A549 (cell line): ENCODE measurements at regions not wholly inside any gene's neighbourhood (a gene's known extent, or its start where the extent isn't known, plus 50 kb on each side); places are given as distances from the start of the nearest gene placed in this dataset.

Experiments used
- ATAC-seq, 2 experiments: fragments of 200-7000 bp in 1 of 2; fragments of >200 bp in 1 of 2; cut with Nextera tagmentation in 1 of 2; cut with Tn5 transposase in 1 of 2; 3 replicates each; pipeline versions ENCODE4 v1.8.0 to v1.9.1; 2018 to 2020; ENCODE audit warnings: mild to moderate bottlenecking in 1 of 2, moderate library complexity in 1 of 2
- CTCF ChIA-PET: fragments of 300-600 bp; sonication (Branson Sonifier 250); formaldehyde crosslinking; extraction: SDS; loops from one replicate; lab custom pipeline; 2021; ENCODE audit warnings: antibody characterized with exemption, inconsistent platforms; lab: Yijun Ruan, JAX
- POLR2A ChIA-PET: fragments of 350-600 bp; formaldehyde crosslinking; extraction: SDS; loops from one replicate; lab custom pipeline; 2021; ENCODE audit warnings: antibody characterized with exemption, inconsistent platforms; lab: Yijun Ruan, JAX
- DNase-seq, 2 experiments: peaks; one replicate each; pipeline versions ENCODE4 v3.0.0 to v3.0.0-alpha.2; 2011 to 2016; ENCODE audit warnings: low read depth in 1 of 2, low spot score in 1 of 2
- FAIRE-seq: peaks from 2 replicates; lab custom pipeline; 2011; peaks lifted over from hg19 to GRCh38; lab: Jason Lieb, UNC
- H3K27ac ChIP-seq, 2 experiments: fragments of >200 bp; sonication (Bioruptor Twin); formaldehyde crosslinking; 3 replicates each; pipeline ENCODE4 v1.5.1; 2016 to 2017
- H3K4me1 ChIP-seq: fragments of >200 bp; sonication (Bioruptor Twin); formaldehyde crosslinking; 3 replicates; pipeline ENCODE4 v1.6.1; 2016
- H3K4me2 ChIP-seq: fragments of >200 bp; sonication (Bioruptor Twin); formaldehyde crosslinking; 3 replicates; pipeline ENCODE4 v1.6.1; 2016
- H3K4me3 ChIP-seq: fragments of >200 bp; sonication (Bioruptor Twin); formaldehyde crosslinking; 3 replicates; pipeline ENCODE4 v1.5.1; 2016
- H3K9me3 ChIP-seq: fragments of >200 bp; sonication (Bioruptor Twin); formaldehyde crosslinking; 3 replicates; pipeline ENCODE4 v1.6.1; 2016
- BHLHE40 ChIP-seq: IDR thresholded peaks from 2 replicates; pipeline ENCODE4 v1.6.1; 2012; ENCODE audit warnings: low read depth, low read length, inconsistent platforms
- CEBPB ChIP-seq, 2 experiments: fragments of >200 bp in 1 of 2; sonication (Bioruptor Twin) in 1 of 2; formaldehyde crosslinking in 1 of 2; IDR thresholded peaks; 2 replicates each; pipeline ENCODE4 v1.6.1; 2012 to 2016
- CHD2 ChIP-seq: fragments of 150-350 bp; IDR thresholded peaks from 2 replicates; pipeline ENCODE4 v1.6.1; 2014; ENCODE audit warnings: low read length; ENCODE audit not compliant: partially characterized antibody
- CHD4 ChIP-seq: fragments of 200-600 bp; sonication (generic); IDR thresholded peaks from 2 replicates; pipeline ENCODE4 v1.6.1; 2016; ENCODE audit warnings: antibody characterized with exemption, mild to moderate bottlenecking, borderline replicate concordance
- EHF ChIP-seq: fragments of 250-450 bp; sonication (Bioruptor Pico); IDR thresholded peaks from 2 replicates; pipeline ENCODE4 v1.5.0; 2020; ENCODE audit warnings: mild to moderate bottlenecking
- FOSB ChIP-seq: fragments of 250-450 bp; sonication (Bioruptor Pico); IDR thresholded peaks from 2 replicates; pipeline ENCODE4 v1.5.0; 2020; ENCODE audit warnings: mild to moderate bottlenecking, moderate library complexity
- HEYL ChIP-seq: fragments of 250-450 bp; sonication (Bioruptor Pico); IDR thresholded peaks from 2 replicates; pipeline ENCODE4 v1.8.0; 2021; ENCODE audit warnings: mild to moderate bottlenecking, moderate library complexity
- JUNB ChIP-seq: fragments of >200 bp; sonication (Bioruptor Twin); formaldehyde crosslinking; IDR thresholded peaks from 2 replicates; pipeline ENCODE4 v1.6.1; 2016
- KDM1A ChIP-seq: fragments of 200-600 bp; sonication (generic); IDR thresholded peaks from 2 replicates; pipeline ENCODE4 v1.6.1; 2016; ENCODE audit warnings: low read depth, mild to moderate bottlenecking
- KDM5A ChIP-seq: fragments of 200-600 bp; sonication (generic); IDR thresholded peaks from 2 replicates; pipeline ENCODE4 v1.6.1; 2016; ENCODE audit warnings: antibody characterized with exemption, mild to moderate bottlenecking
- MYC ChIP-seq: IDR thresholded peaks from 2 replicates; pipeline ENCODE4 v1.6.1; 2012; ENCODE audit warnings: mild to moderate bottlenecking, inconsistent platforms, low read length, improper control_type of control experiment, borderline replicate concordance
- NPAS2 ChIP-seq: fragments of 250-450 bp; sonication (Bioruptor Pico); IDR thresholded peaks from 2 replicates; pipeline ENCODE4 v1.8.0; 2022; ENCODE audit warnings: mild to moderate bottlenecking, moderate library complexity, borderline replicate concordance
- NR3C1 ChIP-seq: fragments of >200 bp; sonication (Bioruptor Twin); formaldehyde crosslinking; IDR thresholded peaks from 3 replicates; pipeline ENCODE4 v1.6.1; 2017
- POLR2A ChIP-seq: IDR thresholded peaks from 2 replicates; pipeline ENCODE4 v1.6.1; 2012; ENCODE audit warnings: mild to moderate bottlenecking, low read length
- RARB ChIP-seq: fragments of 250-450 bp; sonication (Bioruptor Pico); IDR thresholded peaks from 2 replicates; pipeline ENCODE4 v1.8.0; 2021; ENCODE audit warnings: mild to moderate bottlenecking, moderate library complexity
- RFX5 ChIP-seq: fragments of 450-650 bp; IDR thresholded peaks from 2 replicates; pipeline ENCODE4 v1.7.1; 2014; ENCODE audit warnings: antibody characterized with exemption, mild to moderate bottlenecking, moderate library complexity
- SREBF2 ChIP-seq: fragments of 450-650 bp; IDR thresholded peaks from 2 replicates; pipeline ENCODE4 v1.6.1; 2014; ENCODE audit warnings: mild to moderate bottlenecking, moderate library complexity
- ZNF302 ChIP-seq: fragments of 250-450 bp; sonication (Bioruptor Pico); IDR thresholded peaks from 2 replicates; pipeline ENCODE4 v1.9.0; 2021; ENCODE audit warnings: inconsistent platforms, mild to moderate bottlenecking, moderate library complexity
- WGBS: methylation state at CpG from one replicate; pipeline ENCODE4 v1.1.6; 2017; ENCODE audit errors: missing lambda C conversion rate; 5-methylcytosine and 5-hydroxymethylcytosine counted together
- TF ChIP-seq, protein P1 (sequence below): fragments of >200 bp; sonication (Bioruptor Twin); formaldehyde crosslinking; IDR thresholded peaks from 2 replicates; pipeline ENCODE4 v1.6.1; 2016
- TF ChIP-seq, protein P2 (sequence below): IDR thresholded peaks from 2 replicates; pipeline ENCODE4 v1.6.1; 2012
- TF ChIP-seq, protein P3 (sequence below): fragments of >200 bp; sonication (Bioruptor Twin); formaldehyde crosslinking; IDR thresholded peaks from 3 replicates; pipeline ENCODE4 v1.6.1; 2016
- TF ChIP-seq, protein P4 (sequence below): fragments of 250-450 bp; sonication (Bioruptor Pico); IDR thresholded peaks from 2 replicates; pipeline ENCODE4 v1.5.0; 2021; ENCODE audit warnings: mild to moderate bottlenecking, moderate library complexity, borderline replicate concordance

DNA sequence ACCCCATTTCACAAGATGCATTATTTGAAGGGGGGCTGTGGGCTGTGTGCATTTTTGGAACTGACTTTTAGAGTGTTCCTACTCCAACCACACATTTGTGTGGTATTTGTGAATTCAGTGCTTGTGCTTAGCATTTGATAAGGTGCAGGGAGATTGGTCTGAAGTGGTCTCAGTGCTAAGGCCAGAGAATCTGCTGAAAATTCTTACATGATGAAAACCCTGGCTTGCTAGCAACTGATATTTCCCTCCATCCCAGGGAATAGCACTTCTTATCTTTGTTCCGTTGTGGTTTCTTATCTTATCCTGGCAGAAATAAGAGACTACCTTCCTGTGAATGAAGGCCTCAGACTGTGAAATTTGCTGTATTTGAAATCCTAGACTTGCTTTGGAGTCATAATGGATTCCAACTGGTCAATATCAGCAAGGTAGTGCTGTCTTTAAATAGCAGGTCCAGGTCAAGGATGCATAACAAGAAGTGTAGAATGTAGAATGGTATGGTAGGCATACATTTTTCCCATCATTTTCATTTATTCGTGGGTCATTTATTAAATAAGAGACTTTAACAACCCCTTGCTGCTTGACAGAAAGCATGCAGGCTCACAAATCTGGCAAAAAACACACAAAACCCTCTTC is 986.9 kb downstream of the REEP3 start:
- POLR2A ChIA-PET = no interaction called here
- DNase-seq (no peak), ATAC-seq (no peak), FAIRE-seq (no peak)
- Histone ChIP-seq H3K27ac (no peak overlapping the region), H3K4me3 (no peak overlapping the region)
- TF ChIP-seq CHD4 = no peak
- TF ChIP-seq, protein P1, sequence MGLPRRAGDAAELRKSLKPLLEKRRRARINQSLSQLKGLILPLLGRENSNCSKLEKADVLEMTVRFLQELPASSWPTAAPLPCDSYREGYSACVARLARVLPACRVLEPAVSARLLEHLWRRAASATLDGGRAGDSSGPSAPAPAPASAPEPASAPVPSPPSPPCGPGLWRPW = no peak
- TF ChIP-seq POLR2A = no peak
- no peak for TF ChIP-seq MYC
- TF ChIP-seq KDM1A = no peak
- TF ChIP-seq RFX5 = no peak
- TF ChIP-seq NPAS2 (CRISPR knock-in tag) = no peak
- no peak for TF ChIP-seq EHF (CRISPR knock-in tag)
- no peak for TF ChIP-seq FOSB (CRISPR knock-in tag)
- TF ChIP-seq, protein P2, sequence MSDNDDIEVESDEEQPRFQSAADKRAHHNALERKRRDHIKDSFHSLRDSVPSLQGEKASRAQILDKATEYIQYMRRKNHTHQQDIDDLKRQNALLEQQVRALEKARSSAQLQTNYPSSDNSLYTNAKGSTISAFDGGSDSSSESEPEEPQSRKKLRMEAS = no peak
- TF ChIP-seq SREBF2 = no peak
- TF ChIP-seq CEBPB (IDR thresholded peaks at IDR 0.05) = no peak
- no peak for TF ChIP-seq KDM5A
- no peak for TF ChIP-seq BHLHE40
- TF ChIP-seq, protein P3, sequence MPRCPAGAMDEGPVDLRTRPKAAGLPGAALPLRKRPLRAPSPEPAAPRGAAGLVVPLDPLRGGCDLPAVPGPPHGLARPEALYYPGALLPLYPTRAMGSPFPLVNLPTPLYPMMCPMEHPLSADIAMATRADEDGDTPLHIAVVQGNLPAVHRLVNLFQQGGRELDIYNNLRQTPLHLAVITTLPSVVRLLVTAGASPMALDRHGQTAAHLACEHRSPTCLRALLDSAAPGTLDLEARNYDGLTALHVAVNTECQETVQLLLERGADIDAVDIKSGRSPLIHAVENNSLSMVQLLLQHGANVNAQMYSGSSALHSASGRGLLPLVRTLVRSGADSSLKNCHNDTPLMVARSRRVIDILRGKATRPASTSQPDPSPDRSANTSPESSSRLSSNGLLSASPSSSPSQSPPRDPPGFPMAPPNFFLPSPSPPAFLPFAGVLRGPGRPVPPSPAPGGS = no peak
- TF ChIP-seq, all 56 proteins: peak for 0
- H3K4me2 ChIP-seq = no peak overlapping the region
- CTCF ChIA-PET = no interaction called here
- H3K4me1 ChIP-seq = no peaks in the 10 kb centered on the region
- WGBS = 24% methylated on average over 2 of the region's 2 CpGs
- H3K9me3 ChIP-seq = no peaks in the 10 kb centered on the region

DNA sequence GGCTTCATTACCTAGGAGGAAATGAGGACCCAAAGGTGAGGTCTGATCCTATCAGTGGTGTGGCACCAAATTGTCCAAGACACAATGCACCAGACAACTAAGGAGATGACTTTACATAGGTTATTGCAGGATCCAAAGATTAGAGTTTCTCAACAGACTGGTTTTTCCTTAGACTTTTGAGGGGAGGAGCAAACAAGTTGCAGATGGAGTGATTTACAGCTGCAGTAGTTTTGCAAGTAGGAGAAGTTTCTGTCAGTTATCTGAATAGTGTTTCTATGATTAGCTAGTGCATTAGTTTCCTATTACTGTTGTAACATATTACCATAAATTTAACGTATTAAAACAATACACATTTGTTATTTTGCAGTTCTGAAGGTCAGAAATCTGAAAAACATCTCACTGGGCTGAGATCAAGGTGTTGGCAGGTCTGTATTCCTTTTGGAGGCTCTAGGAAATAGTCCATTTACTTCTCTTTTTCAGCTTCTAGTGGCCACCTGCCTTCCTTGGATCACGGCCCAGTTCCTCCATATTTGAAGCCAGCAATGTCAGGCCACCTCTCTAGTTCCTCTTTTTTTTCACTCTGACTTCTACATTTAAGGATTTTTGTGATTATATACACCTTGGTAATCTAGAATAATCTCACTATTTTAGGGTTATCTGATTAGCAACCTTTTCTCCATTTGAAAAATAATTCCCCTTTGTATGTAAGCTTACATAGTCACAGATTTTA is 994.9 kb downstream of the REEP3 start:
- DNase-seq (no peak), FAIRE-seq (no peak), ATAC-seq (no peak)
- no peak for TF ChIP-seq ZNF302 (CRISPR knock-in tag)
- no peak for TF ChIP-seq FOSB (CRISPR knock-in tag)
- no peak for TF ChIP-seq RARB (CRISPR knock-in tag)
- no peak for TF ChIP-seq POLR2A
- TF ChIP-seq BHLHE40 = no peak
- TF ChIP-seq NR3C1 = no peak
- TF ChIP-seq CHD2 = no peak
- no peak for TF ChIP-seq HEYL (CRISPR knock-in tag)
- TF ChIP-seq, protein P3 = no peak
- no peak for TF ChIP-seq JUNB
- TF ChIP-seq, protein P4, sequence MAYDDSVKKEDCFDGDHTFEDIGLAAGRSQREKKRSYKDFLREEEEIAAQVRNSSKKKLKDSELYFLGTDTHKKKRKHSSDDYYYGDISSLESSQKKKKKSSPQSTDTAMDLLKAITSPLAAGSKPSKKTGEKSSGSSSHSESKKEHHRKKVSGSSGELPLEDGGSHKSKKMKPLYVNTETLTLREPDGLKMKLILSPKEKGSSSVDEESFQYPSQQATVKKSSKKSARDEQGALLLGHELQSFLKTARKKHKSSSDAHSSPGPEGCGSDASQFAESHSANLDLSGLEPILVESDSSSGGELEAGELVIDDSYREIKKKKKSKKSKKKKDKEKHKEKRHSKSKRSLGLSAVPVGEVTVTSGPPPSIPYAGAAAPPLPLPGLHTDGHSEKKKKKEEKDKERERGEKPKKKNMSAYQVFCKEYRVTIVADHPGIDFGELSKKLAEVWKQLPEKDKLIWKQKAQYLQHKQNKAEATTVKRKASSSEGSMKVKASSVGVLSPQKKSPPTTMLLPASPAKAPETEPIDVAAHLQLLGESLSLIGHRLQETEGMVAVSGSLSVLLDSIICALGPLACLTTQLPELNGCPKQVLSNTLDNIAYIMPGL = no peak
- no peak overlapping the region for H3K4me2 ChIP-seq
- no peaks in the 10 kb centered on the region for H3K9me3 ChIP-seq
- ChIA-PET CTCF (no interaction called here), POLR2A (no interaction called here)
- H3K4me1 ChIP-seq = no peaks in the 10 kb centered on the region
- H3K4me3 ChIP-seq = no peak overlapping the region
- whole genome bisulfite sequencing = 2% methylated on average over 2 of the region's 2 CpGs
- no peak overlapping the region for H3K27ac ChIP-seq
